Endothelial cell (in vitro differentiated cells): ENCODE measurements at regions not wholly inside any gene's neighbourhood (a gene's known extent, or its start where the extent isn't known, plus 50 kb on each side); places are given as distances from the start of the nearest gene placed in this dataset.

Experiments
- DNase-seq: peaks from one replicate; pipeline ENCODE4 v3.0.0; 2021; ENCODE audit warnings: low spot score
- H3K27ac Mint-ChIP-seq: one replicate; pipeline ENCODE4 v1.8.0; 2021; ENCODE audit warnings: mixed read lengths, inconsistent platforms; ENCODE audit not compliant: unreplicated experiment
- H3K27me3 Mint-ChIP-seq: one replicate; pipeline ENCODE4 v1.8.0; 2021; ENCODE audit warnings: mild to moderate bottlenecking, moderate library complexity, mixed read lengths, inconsistent platforms; ENCODE audit not compliant: unreplicated experiment
- H3K36me3 Mint-ChIP-seq: one replicate; pipeline ENCODE4 v1.8.0; 2021; ENCODE audit warnings: mild to moderate bottlenecking, low read depth, mixed read lengths, inconsistent platforms; ENCODE audit not compliant: unreplicated experiment
- H3K4me1 Mint-ChIP-seq: one replicate; pipeline ENCODE4 v1.8.0; 2021; ENCODE audit warnings: mild to moderate bottlenecking, mixed read lengths, inconsistent platforms; ENCODE audit not compliant: unreplicated experiment
- H3K4me3 Mint-ChIP-seq: one replicate; pipeline ENCODE4 v1.8.0; 2021; ENCODE audit warnings: mild to moderate bottlenecking, mixed read lengths, inconsistent platforms; ENCODE audit not compliant: unreplicated experiment
- H3K9me3 Mint-ChIP-seq: one replicate; pipeline ENCODE4 v1.8.0; 2021; ENCODE audit warnings: mixed read lengths, inconsistent platforms; ENCODE audit not compliant: unreplicated experiment
- CTCF ChIP-seq: fragments of 200-600 bp; sonication (generic); IDR thresholded peaks from one replicate; pipeline ENCODE4 v1.5.0; 2021; ENCODE audit warnings: antibody characterized with exemption; ENCODE audit not compliant: unreplicated experiment

DNA sequence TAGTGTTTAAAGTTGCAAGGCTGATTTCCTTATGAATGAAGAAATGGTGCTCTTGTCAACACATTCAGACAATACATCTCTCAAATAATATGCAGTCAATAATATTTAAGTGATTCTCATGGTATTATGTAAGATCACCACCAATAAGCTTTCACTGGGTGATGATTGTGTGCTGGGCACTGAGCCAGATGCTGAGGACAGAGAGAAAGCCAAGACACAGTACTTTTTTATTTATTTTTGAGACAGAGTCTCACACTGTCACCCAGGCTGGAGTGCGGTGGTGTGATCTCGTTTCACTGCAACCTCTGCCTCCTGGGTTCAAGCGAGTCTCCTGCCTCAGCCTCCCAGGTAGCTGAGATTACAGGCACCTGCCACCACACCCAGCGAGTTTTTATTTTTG is 130.6 kb upstream of the LSM8 start:
- Mint-ChIP-seq H3K27me3 (no peaks in the 10 kb centered on the region), H3K4me3 (no peak overlapping the region), H3K9me3 (no peaks in the 10 kb centered on the region), H3K27ac (no peak overlapping the region), H3K36me3 (no peaks in the 10 kb centered on the region), H3K4me1 (no peaks in the 10 kb centered on the region)
- TF ChIP-seq CTCF: no peak
- no peak for DNase-seq

- no peak for DNase-seq
- H3K27ac Mint-ChIP-seq: no peak overlapping the region
- H3K9me3 Mint-ChIP-seq: no peaks in the 10 kb centered on the region
- no peaks in the 10 kb centered on the region for H3K27me3 Mint-ChIP-seq
- H3K4me1 Mint-ChIP-seq: no peaks in the 10 kb centered on the region
- no peak overlapping the region for H3K4me3 Mint-ChIP-seq
- no peak for TF ChIP-seq CTCF
- H3K36me3 Mint-ChIP-seq: no peaks in the 10 kb centered on the region
These were observed 129.4 kb upstream of the LSM8 start for GRCh38 chr7:118054529-118054928.

DNA sequence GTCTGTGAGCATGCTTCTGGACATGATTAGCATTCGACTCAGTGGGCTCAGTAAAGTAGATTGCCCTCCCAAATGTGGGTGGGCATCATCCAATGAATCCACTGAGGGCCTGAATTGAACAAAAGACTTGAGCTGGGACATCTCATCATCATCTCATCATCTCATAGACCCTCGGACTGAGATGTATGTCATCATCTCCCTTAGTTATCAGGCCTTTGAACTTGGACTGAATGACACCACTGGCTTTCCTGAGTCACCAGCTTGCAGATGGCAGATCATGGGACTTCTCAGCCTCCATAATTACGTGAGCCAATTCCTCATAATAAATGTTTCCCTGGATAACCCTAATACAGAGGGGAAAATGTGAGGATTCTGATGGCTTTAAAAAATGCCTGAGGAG is 128.3 kb upstream of the LSM8 start:
- Mint-ChIP-seq H3K9me3 (no peaks in the 10 kb centered on the region), H3K36me3 (no peaks in the 10 kb centered on the region), H3K4me1 (no peaks in the 10 kb centered on the region), H3K27ac (no peak overlapping the region), H3K4me3 (no peak overlapping the region), H3K27me3 (no peaks in the 10 kb centered on the region)
- no peak for TF ChIP-seq CTCF
- DNase-seq: no peak

DNA sequence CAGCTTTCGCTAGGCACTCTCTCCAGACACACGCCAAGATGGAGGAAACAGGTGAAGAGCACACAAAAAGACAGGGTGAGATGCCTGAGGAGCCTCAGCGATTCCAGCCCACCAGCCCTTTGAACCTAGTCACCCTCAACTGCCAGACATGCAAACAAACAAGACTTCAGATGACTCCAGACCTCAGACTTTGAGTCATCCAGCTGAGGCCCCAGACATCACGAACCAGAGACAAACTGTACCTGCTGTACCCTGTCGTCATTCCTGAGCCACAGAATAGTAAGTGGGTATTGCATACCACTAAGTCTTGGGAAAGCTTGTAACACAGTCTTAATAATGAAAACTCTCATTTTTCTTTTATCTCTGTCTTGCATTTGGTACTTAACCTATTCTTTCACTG is 126.6 kb upstream of the LSM8 start:
- Mint-ChIP-seq H3K27ac (no peak overlapping the region), H3K27me3 (peaks cover 1% of the 10 kb centered on the region)
- no peak for DNase-seq

DNA sequence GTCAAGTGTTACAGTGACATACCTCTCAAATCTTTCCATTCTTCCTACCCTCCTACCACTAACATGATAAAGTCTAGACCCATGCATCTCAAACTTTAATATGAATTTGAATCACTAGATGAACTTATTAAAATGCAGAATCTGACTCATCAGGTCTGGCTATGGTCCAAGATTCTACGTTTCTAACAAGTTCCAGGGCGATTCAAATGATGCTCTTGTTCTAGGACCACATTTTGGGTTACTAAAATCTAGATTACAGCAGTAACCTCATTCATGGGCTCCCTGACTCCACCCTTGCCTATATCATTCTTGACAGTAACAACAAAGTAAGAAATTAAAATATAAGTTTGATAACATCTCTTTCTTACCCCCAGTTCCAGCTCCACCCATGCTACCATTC is 124.8 kb upstream of the LSM8 start:
- Mint-ChIP-seq H3K4me1 (no peaks in the 10 kb centered on the region), H3K36me3 (no peaks in the 10 kb centered on the region), H3K4me3 (no peak overlapping the region), H3K27me3 (peaks cover 1% of the 10 kb centered on the region), H3K9me3 (no peaks in the 10 kb centered on the region), H3K27ac (no peak overlapping the region)
- TF ChIP-seq CTCF: no peak
- DNase-seq: no peak

More for the DNA sequence above, 126.6 kb upstream of the LSM8 start:
- no peaks in the 10 kb centered on the region for H3K9me3 Mint-ChIP-seq
- no peak for TF ChIP-seq CTCF
- no peaks in the 10 kb centered on the region for H3K4me1 Mint-ChIP-seq
- H3K36me3 Mint-ChIP-seq: no peaks in the 10 kb centered on the region
- H3K4me3 Mint-ChIP-seq: no peak overlapping the region
